Neural cell (in vitro differentiated cells): ENCODE measurements at regions not wholly inside any gene's neighbourhood (a gene's known extent, or its start where the extent isn't known, plus 50 kb on each side); places are given as distances from the start of the nearest gene placed in this dataset.

ENCODE experiments used
- H2AFZ ChIP-seq: fragments of 200-600, 300-800 bp; sonication (generic), shearing (Covaris generic); 2 replicates; pipeline ENCODE4 v1.6.0; 2014; ENCODE audit warnings: low read depth, mild to moderate bottlenecking, antibody characterized with exemption, low read length, moderate library complexity
- H3F3A ChIP-seq: fragments of 200-600 bp; shearing (Covaris generic); 2 replicates; pipeline ENCODE4 v1.6.1; 2016; ENCODE audit warnings: mild to moderate bottlenecking, moderate library complexity, mixed read lengths, antibody characterized with exemption, low read length; ENCODE audit not compliant: insufficient read depth, poor library complexity, severe bottlenecking
- H3K27ac ChIP-seq: fragments of 200-600, 300-800 bp; sonication (generic), shearing (Covaris generic); 2 replicates; pipeline ENCODE4 v1.5.1; 2014; ENCODE audit warnings: mild to moderate bottlenecking, low read length, moderate library complexity
- H3K27me3 ChIP-seq: fragments of 300-800, 200-600 bp; sonication (generic), shearing (Covaris generic); 2 replicates; pipeline ENCODE4 v1.6.0; 2014; ENCODE audit warnings: mild to moderate bottlenecking, low read depth, low read length, moderate library complexity; ENCODE audit not compliant: insufficient read depth
- H3K36me3 ChIP-seq: fragments of 300-800, 200-600 bp; sonication (generic), shearing (Covaris generic); 2 replicates; pipeline ENCODE4 v1.5.1; 2014; ENCODE audit warnings: mild to moderate bottlenecking, antibody characterized with exemption, low read length, moderate library complexity; ENCODE audit not compliant: insufficient read depth
- H3K4me2 ChIP-seq: fragments of 300-800, 200-600 bp; sonication (generic), shearing (Covaris generic); 2 replicates; pipeline ENCODE4 v1.6.0; 2014; ENCODE audit warnings: mild to moderate bottlenecking, low read length
- H3K4me3 ChIP-seq: fragments of 300-800, 200-600 bp; sonication (generic), shearing (Covaris generic); 2 replicates; pipeline ENCODE4 v1.5.1; 2014; ENCODE audit warnings: mild to moderate bottlenecking, low read length, moderate library complexity
- H3K79me2 ChIP-seq: fragments of 200-600 bp; shearing (Covaris generic); replicated peaks from 2 replicates; pipeline ENCODE4 v1.6.0; 2014; ENCODE audit warnings: mild to moderate bottlenecking, low read length, moderate library complexity; ENCODE audit not compliant: insufficient read depth
- H3K9ac ChIP-seq: fragments of 300-800, 200-600 bp; sonication (generic), shearing (Covaris generic); 2 replicates; pipeline ENCODE4 v1.6.1; 2016; ENCODE audit warnings: mild to moderate bottlenecking, low read length, mixed read lengths
- H3K9me2 ChIP-seq: fragments of 200-600 bp; shearing (Covaris generic); 2 replicates; pipeline ENCODE4 v1.6.1; 2016; ENCODE audit warnings: mild to moderate bottlenecking, low read length, mixed read lengths; ENCODE audit not compliant: insufficient read depth
- H3K9me3 ChIP-seq: fragments of 200-600, 300-800 bp; sonication (generic), shearing (Covaris generic); 2 replicates; pipeline ENCODE4 v1.6.1; 2016; ENCODE audit warnings: mild to moderate bottlenecking, mixed run types, low read length, moderate library complexity, mixed read lengths
- H4K20me1 ChIP-seq: fragments of 200-600 bp; shearing (Covaris generic); 2 replicates; pipeline ENCODE4 v1.6.1; 2016; ENCODE audit warnings: mild to moderate bottlenecking, mixed run types; ENCODE audit not compliant: insufficient read depth
- CTCF ChIP-seq: fragments of 450-650 bp; IDR thresholded peaks from 2 replicates; pipeline ENCODE4 v1.5.1; 2014; ENCODE audit warnings: antibody characterized with exemption, mild to moderate bottlenecking, moderate library complexity; ENCODE audit not compliant: poor library complexity, severe bottlenecking
- EP300 ChIP-seq: fragments of 450-650 bp; conservative IDR thresholded peaks from 2 replicates; pipeline ENCODE4 v1.6.1; 2014; ENCODE audit warnings: antibody characterized with exemption, mild to moderate bottlenecking, moderate library complexity; ENCODE audit not compliant: poor library complexity, severe bottlenecking
- EZH2 ChIP-seq: fragments of 200-600, 300-800 bp; shearing (Covaris generic), sonication (generic); IDR thresholded peaks from 2 replicates; pipeline ENCODE4 v1.6.1; 2014; ENCODE audit warnings: antibody characterized with exemption, low read length, borderline replicate concordance, mild to moderate bottlenecking; ENCODE audit not compliant: insufficient read depth, poor library complexity, severe bottlenecking
- MXI1 ChIP-seq: fragments of 450-650 bp; conservative IDR thresholded peaks from 2 replicates; pipeline ENCODE4 v1.6.1; 2014; ENCODE audit warnings: antibody characterized with exemption, mild to moderate bottlenecking; ENCODE audit not compliant: poor library complexity, severe bottlenecking
- POLR2AphosphoS5 ChIP-seq: IDR thresholded peaks from 2 replicates; pipeline ENCODE4 v1.6.1; 2012
- RAD21 ChIP-seq: fragments of 450-650 bp; conservative IDR thresholded peaks from 2 replicates; pipeline ENCODE4 v1.6.1; 2014; ENCODE audit warnings: antibody characterized with exemption, mild to moderate bottlenecking, moderate library complexity
- REST ChIP-seq: IDR thresholded peaks from 2 replicates; pipeline ENCODE4 v1.6.1; 2012; ENCODE audit warnings: borderline replicate concordance
- SMC3 ChIP-seq: fragments of 450-650 bp; conservative IDR thresholded peaks from 2 replicates; pipeline ENCODE4 v1.6.1; 2014; ENCODE audit warnings: antibody characterized with exemption, mild to moderate bottlenecking, moderate library complexity; ENCODE audit not compliant: poor library complexity
- TAF1 ChIP-seq: IDR thresholded peaks from 2 replicates; pipeline ENCODE4 v1.6.1; 2012; ENCODE audit warnings: low read depth

GRCh38 chr2:3035385-3036050 is 342.1 kb downstream of the EIPR1 start:
- no peak overlapping the region for H3K9ac ChIP-seq
- TF ChIP-seq SMC3, result no peak
- TF ChIP-seq CTCF, result no peak
- TF ChIP-seq RAD21, result no peak
- TF ChIP-seq MXI1, result no peak
- TF ChIP-seq REST, result no peak
- no peak for TF ChIP-seq TAF1
- no peak for TF ChIP-seq EZH2
- TF ChIP-seq POLR2AphosphoS5, result no peak
- H3K36me3 ChIP-seq, result no peaks in the 10 kb centered on the region
- H3K27me3 ChIP-seq, result no peaks in the 10 kb centered on the region
- H3K4me2 ChIP-seq, result no peak overlapping the region
- no peak overlapping the region for H2AFZ ChIP-seq
- no peaks in the 10 kb centered on the region for H3K9me3 ChIP-seq
- H4K20me1 ChIP-seq, result no peaks in the 10 kb centered on the region
- no peaks in the 10 kb centered on the region for H3F3A ChIP-seq
- no peak overlapping the region for H3K4me3 ChIP-seq
- no peaks in the 10 kb centered on the region for H3K9me2 ChIP-seq
- H3K27ac ChIP-seq, result no peak overlapping the region
- H3K79me2 ChIP-seq, result no peaks in the 10 kb centered on the region

- no peak for TF ChIP-seq SMC3
- TF ChIP-seq POLR2AphosphoS5, result no peak
- TF ChIP-seq EZH2, result no peak
- no peak for TF ChIP-seq TAF1
- no peak for TF ChIP-seq EP300
- no peak for TF ChIP-seq CTCF
- TF ChIP-seq RAD21, result no peak
- TF ChIP-seq REST, result no peak
- no peak for TF ChIP-seq MXI1
- Histone ChIP-seq H3K27ac (no peak overlapping the region), H3K79me2 (no peaks in the 10 kb centered on the region), H3K27me3 (no peaks in the 10 kb centered on the region), H2AFZ (no peak overlapping the region), H3K9me3 (no peaks in the 10 kb centered on the region), H3K9me2 (no peaks in the 10 kb centered on the region), H3K9ac (no peak overlapping the region), H3K4me2 (no peak overlapping the region), H4K20me1 (no peaks in the 10 kb centered on the region), H3K36me3 (no peaks in the 10 kb centered on the region), H3F3A (no peaks in the 10 kb centered on the region), H3K4me3 (no peak overlapping the region)
Measured at GRCh38 chr2:3034856-3035255, 342.8 kb downstream of the EIPR1 start.
